ENCODE measurements at regions not wholly inside any gene's neighbourhood (a gene's known extent, or its start where the extent isn't known, plus 50 kb on each side); places are given as distances from the start of the nearest gene placed in this dataset.
"Not testable (repeated sequence)": the region's sequence is repeated elsewhere in the genome, so short reads cannot be mapped to it uniquely, and the experiment has no call there.

DNA sequence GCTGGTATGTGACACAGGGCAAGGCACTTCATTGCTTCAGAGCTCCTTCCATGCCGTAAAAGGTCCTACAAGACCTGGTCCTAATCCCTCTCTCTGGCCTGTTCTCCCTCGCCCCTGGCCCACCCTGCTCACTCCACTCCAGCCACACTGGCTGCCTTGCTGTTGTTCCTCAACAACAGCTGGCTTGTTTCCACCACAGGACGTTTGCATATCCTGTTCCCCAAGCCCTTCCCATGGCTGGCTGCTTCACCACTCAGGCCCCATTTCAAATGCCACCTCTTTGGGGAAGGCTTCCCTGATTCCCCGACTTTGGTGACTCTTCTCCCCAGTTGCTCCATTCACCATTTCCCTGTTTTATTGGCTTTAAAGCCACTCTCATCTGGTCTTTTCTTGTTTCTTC lies 129.1 kb upstream of the ALDH3B2 start:
- CTCF ChIA-PET; DNase-seq; intact Hi-C loops (cut with DNase I, micrococcal nuclease); POLR2A ChIA-PET; ATAC-seq; H3K27ac Mint-ChIP-seq; H3K9me3 Mint-ChIP-seq (ENCODE audit: low read depth); H3K27me3 Mint-ChIP-seq; H3K4me3 Mint-ChIP-seq; H3K36me3 Mint-ChIP-seq (ENCODE audit: low read depth): not testable (repeated sequence)
- H3K4me1 Mint-ChIP-seq = peaks cover 28% of the 10 kb centered on the region

DNA sequence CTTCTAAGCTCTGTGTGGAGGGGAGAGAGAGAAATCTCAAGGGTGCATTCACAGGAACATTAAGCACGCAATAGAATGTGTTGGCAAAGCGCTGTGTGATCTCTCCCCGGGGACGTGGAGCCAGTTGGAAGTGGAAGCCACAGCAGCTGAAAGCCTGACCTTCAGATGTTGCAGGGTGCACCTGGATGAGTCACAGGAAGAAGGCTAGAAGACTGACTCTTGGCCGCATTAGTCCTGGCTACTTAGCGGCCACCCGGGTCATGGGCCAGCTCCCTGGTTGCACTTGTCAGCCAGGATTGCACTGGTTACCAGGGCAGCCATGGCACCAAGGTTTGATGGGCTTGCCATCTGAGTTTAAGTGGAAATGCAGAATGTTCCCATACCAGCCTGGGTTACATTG lies 128.6 kb upstream of the ALDH3B2 start:
- peaks cover 28% of the 10 kb centered on the region for H3K4me1 Mint-ChIP-seq
- not testable (repeated sequence) for H3K27ac Mint-ChIP-seq

DNA sequence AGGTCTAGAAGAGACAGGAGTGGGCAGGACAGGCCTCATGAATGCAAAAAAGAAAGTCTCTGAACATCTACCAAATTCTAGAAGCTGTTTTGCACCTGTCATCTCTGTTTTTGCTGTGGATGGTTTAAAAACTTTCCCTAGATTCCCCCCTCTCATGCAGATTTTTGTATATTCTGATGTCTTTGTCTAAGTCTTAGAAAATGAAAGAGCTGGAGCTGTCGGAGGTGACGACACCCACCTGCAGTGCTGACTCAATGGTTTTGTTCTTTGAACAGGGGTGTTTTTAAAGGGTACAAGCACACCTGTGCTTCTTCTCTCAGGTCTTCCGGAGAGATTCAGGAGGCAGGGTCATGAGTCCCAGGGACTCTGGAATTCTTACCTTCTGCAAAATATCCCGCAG lies 128.2 kb upstream of the ALDH3B2 start:
- CTCF ChIA-PET = interaction anchor here (1.5 kb wide), 1 partner anchor 10 kb away, joined by 4 read pairs; no protein-coding TSS in a partner anchor
- intact Hi-C loops (cut with DNase I, micrococcal nuclease); DNase-seq; H3K36me3 Mint-ChIP-seq (ENCODE audit: low read depth); H3K27me3 Mint-ChIP-seq; H3K4me3 Mint-ChIP-seq; ATAC-seq; POLR2A ChIA-PET; H3K27ac Mint-ChIP-seq; H3K9me3 Mint-ChIP-seq (ENCODE audit: low read depth): not testable (repeated sequence)
- peaks cover 28% of the 10 kb centered on the region for H3K4me1 Mint-ChIP-seq

More for the DNA sequence above, 128.6 kb upstream of the ALDH3B2 start:
- H3K36me3 Mint-ChIP-seq (ENCODE audit: low read depth); H3K4me3 Mint-ChIP-seq; ATAC-seq; H3K9me3 Mint-ChIP-seq (ENCODE audit: low read depth); intact Hi-C loops (cut with DNase I, micrococcal nuclease); H3K27me3 Mint-ChIP-seq; DNase-seq; POLR2A ChIA-PET; CTCF ChIA-PET: not testable (repeated sequence)

DNA sequence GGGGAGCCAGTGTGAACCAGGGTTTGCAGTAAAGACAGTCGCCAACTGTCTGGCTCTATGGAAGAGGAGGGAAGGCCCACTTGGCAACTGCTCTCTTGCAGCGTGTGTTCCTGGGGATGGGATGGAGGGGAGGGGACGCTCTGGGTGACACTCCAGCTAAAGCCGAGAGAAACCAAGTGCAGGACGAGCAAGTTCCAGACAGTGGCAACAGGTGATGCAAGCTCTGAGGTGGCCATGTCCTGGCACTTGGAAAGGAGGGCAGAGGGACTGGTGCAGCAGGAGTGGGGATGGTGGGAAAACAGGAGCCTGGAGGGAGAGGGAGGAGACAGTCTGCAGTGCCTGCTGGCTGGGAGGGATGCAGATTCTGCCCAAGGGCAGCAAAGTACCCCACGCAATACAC lies 127.0 kb upstream of the ALDH3B2 start:
- not testable (repeated sequence) for ATAC-seq

DNA sequence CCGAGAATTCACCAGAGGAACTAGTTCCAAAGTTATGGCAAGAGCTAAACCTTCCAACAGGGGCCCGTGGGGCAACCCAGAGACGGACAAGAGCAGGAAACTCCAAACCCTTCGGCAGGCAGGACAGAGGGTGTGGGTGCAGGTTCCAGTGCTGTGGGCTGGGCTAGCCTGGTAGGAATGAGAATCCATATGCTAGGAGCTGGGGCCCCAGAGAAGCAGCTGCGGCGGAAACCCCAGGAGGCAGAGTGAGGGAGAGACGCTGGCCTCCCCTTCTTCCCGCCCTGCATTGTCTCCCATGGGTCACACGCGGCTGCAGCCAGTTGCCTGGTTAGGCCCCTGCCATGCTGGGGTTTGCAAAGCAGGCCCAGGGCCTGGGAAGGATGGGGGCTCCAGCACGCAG lies 126.2 kb upstream of the ALDH3B2 start:
- H3K4me1 Mint-ChIP-seq = peaks cover 24% of the 10 kb centered on the region
- intact Hi-C loops (cut with DNase I, micrococcal nuclease); H3K9me3 Mint-ChIP-seq (ENCODE audit: low read depth); DNase-seq; ATAC-seq; H3K27ac Mint-ChIP-seq; H3K36me3 Mint-ChIP-seq (ENCODE audit: low read depth); CTCF ChIA-PET; H3K4me3 Mint-ChIP-seq; POLR2A ChIA-PET; H3K27me3 Mint-ChIP-seq: not testable (repeated sequence)

More for the DNA sequence above, 127.0 kb upstream of the ALDH3B2 start:
- POLR2A ChIA-PET; DNase-seq; H3K4me3 Mint-ChIP-seq; H3K27me3 Mint-ChIP-seq; H3K36me3 Mint-ChIP-seq (ENCODE audit: low read depth); H3K9me3 Mint-ChIP-seq (ENCODE audit: low read depth); intact Hi-C loops (cut with DNase I, micrococcal nuclease); H3K27ac Mint-ChIP-seq: not testable (repeated sequence)
- CTCF ChIA-PET = interaction anchor here (1.5 kb wide), 1 partner anchor 9 kb away, joined by 4 read pairs; no protein-coding TSS in a partner anchor
- peaks cover 25% of the 10 kb centered on the region for H3K4me1 Mint-ChIP-seq

DNA sequence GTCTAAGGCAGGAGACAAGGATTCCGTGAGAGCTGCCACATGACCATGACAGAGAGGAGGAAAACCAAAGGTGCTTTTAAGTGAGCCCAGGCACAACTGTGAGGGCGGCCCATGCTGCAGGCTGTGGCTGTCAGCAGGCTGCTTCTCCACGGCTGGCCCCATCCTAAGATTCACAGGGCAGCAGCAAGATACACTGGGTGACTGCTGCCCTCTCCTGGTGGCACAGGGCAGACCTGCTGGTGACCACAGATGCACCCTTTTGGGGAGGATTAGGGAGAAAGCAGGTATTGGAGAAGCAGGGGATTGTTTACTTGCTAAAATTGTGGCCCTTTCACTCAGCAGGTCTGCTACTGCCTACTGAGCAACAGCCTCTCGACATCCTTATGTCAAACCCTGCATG lies 125.4 kb upstream of the ALDH3B2 start:
- peak; percentile 35 for DNase-seq
- CTCF ChIA-PET; intact Hi-C loops (cut with DNase I, micrococcal nuclease); POLR2A ChIA-PET; ATAC-seq; H3K27ac Mint-ChIP-seq; H3K36me3 Mint-ChIP-seq (ENCODE audit: low read depth); H3K4me3 Mint-ChIP-seq; H3K9me3 Mint-ChIP-seq (ENCODE audit: low read depth); H3K27me3 Mint-ChIP-seq: not testable (repeated sequence)
- H3K4me1 Mint-ChIP-seq = peaks cover 24% of the 10 kb centered on the region

DNA sequence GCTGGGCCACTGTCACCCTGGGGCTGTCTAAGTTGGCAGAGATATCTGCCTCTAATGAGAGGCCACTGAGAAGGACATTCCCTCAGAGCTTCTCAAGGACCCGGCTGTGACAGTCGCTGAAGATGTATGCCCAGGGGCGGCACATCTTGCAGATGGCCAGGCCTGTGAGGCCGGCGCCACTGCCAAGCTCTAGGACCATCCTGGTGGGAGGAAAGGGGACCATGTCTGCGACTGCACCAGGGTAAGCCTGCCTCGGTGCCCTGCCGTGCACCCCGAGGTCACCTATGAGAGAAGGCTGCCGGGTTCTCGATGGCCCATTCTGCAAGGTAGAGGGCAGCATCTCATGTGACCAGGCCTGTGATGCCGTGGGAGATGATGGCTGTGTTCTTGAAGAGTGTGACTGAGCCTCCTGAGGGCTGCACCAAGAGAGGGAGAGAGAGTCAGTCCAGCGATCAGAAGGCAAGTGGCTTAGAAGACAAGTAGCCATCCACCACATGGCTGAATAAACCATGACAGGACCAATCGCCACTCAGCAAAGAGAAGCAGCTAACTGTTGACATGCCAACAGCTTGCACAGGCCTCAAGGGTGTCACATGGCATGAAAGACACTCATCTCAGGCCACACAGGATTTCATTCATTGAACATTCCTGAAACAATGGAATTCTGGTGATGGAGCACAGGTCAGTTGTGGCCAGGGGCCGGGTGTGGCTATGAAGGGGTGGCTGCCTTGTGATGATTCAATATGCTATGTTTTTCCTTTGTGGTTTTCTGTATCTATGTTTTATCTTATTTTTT lies 123.5 kb upstream of the ALDH3B2 start:
- CTCF ChIA-PET; H3K27ac Mint-ChIP-seq; H3K4me3 Mint-ChIP-seq; ATAC-seq; intact Hi-C loops (cut with DNase I, micrococcal nuclease); POLR2A ChIA-PET; H3K4me1 Mint-ChIP-seq; H3K36me3 Mint-ChIP-seq (ENCODE audit: low read depth); DNase-seq; H3K9me3 Mint-ChIP-seq (ENCODE audit: low read depth); H3K27me3 Mint-ChIP-seq: not testable (repeated sequence)

DNA sequence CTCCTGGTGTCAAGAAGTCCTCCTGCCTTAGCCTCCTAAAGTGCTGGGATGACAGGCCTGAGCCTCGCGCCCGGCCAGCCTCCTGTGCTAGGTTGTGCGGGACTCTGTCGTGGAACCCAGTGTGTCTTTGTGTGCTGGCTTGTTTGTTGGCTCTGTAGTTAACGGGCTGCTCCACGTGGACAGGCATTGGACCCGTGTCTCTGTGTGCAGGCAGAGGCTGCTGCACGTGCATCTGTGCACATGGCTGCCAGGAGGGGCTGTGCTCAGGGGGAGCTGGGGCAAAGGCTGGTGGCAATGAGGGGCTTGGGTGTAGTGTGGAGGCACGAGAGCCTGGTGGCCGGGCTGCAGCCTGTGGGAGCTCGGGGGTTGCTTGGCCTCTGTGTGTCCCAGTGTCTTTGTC lies 121.3 kb upstream of the ALDH3B2 start:
- Mint-ChIP-seq H3K27ac (no peak overlapping the region), H3K4me1 (peaks cover 11% of the 10 kb centered on the region), H3K27me3 (no peaks in the 10 kb centered on the region), H3K4me3 (no peak overlapping the region), H3K36me3 (ENCODE audit: low read depth) (peaks cover 2% of the 10 kb centered on the region), H3K9me3 (ENCODE audit: low read depth) (no peaks in the 10 kb centered on the region)
- POLR2A ChIA-PET = no interaction called here
- intact Hi-C loops (cut with DNase I, micrococcal nuclease) = no loop called here
- no peak for DNase-seq
- CTCF ChIA-PET = no interaction called here
- no peak for ATAC-seq

DNA sequence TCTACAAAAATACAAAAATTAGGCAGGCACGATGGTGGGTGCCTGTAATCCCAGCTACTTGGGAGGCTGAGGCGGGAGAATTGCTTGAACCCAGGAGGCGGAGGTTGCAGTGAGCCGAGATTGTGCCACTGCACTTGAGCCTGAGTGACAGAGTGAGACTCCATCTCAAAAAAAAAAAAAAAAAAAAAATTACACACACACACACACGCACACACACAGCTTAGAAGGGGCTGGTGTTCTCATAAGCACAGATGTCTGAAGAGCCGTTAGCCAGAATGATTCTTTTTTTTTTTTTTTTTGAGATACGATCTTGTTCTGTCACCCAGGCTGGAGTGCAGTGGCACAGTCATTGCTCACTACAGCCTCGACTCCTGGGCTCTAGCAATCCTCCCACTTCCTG lies 119.3 kb upstream of the ALDH3B2 start:
- H3K9me3 Mint-ChIP-seq (ENCODE audit: low read depth); H3K4me3 Mint-ChIP-seq; H3K36me3 Mint-ChIP-seq (ENCODE audit: low read depth); CTCF ChIA-PET; H3K4me1 Mint-ChIP-seq; ATAC-seq; POLR2A ChIA-PET; DNase-seq; H3K27me3 Mint-ChIP-seq; H3K27ac Mint-ChIP-seq: not testable (repeated sequence)
- intact Hi-C loops (cut with DNase I, micrococcal nuclease) = loop anchor here in 1 of 2 experiments (2.0 kb wide), 1 partner anchor 67 kb away; no protein-coding TSS in a partner anchor

DNA sequence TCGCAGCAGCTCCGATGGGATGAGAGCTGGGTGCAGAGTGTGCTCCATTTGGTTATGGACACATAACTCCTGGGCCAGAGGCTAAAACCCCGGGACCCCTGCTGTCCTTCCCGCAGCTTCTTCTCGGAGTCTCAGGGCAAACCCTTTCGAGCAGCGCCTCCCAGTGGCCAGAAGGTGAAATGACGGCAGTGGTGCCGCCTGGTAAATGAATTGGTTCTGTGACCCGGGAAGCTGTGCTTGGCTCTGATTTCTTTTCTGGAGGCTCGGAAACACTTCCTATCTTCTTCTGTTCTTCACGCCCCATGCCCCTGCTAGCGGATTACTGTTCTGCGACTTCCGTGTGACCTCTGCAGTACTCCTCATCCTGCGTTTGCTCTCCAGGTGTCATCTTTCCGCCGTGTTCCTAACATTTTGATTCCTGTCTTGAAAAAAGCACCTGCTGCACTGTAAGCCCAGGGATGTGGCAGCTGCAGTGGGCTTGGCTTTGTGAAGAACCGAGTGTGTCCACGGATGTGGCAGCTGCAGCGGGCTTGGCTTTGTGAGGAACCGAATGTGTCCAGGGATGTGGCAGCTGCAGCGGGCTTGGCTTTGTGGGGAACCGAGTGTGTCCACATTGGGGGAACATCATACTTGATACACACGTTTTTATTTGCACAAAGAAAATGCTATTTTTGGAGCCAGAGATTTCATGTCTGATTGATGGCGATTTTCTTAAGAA lies 118.0 kb upstream of the ALDH3B2 start:
- POLR2A ChIA-PET; H3K4me3 Mint-ChIP-seq; H3K36me3 Mint-ChIP-seq (ENCODE audit: low read depth); ATAC-seq; H3K4me1 Mint-ChIP-seq; H3K9me3 Mint-ChIP-seq (ENCODE audit: low read depth); H3K27me3 Mint-ChIP-seq; H3K27ac Mint-ChIP-seq: not testable (repeated sequence)
- intact Hi-C loops (cut with DNase I, micrococcal nuclease) = loop anchor here in 1 of 2 experiments (2.0 kb wide), 1 partner anchor 66 kb away; no protein-coding TSS in a partner anchor
- DNase-seq = peak; percentile 67
- CTCF ChIA-PET = interaction anchor here (1.5 kb wide), 1 partner anchor 9 kb away, joined by 4 read pairs; no protein-coding TSS in a partner anchor

DNA sequence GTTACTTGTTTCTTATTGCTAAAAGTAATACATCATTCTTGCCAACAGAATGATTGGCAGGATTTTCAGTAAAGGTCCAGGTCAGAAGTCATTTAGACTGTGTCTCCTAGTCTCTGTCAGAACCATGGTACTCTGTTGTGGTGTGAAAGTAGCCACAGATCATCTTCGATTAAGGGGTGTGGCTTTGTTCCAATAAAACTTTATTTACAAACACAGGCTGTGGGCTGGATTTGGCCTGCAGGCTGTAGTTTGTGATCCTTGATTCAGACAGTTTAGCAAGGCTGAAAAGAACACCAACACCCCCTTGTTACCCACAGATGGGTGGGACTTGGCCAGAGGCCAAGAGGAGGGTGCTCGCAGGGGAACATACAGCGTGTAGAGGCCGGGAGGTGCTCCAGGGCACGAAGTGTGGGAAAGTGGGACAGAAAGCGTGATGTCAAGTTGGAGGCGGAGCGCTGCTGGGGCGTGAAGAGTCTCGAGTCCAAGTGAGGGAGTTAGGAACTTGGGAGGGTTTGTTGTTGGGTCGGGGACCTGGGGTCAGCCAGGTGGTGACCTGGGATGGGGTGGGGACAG lies 117.3 kb upstream of the ALDH3B2 start:
- POLR2A ChIA-PET, DNase-seq: not testable (repeated sequence)
- CTCF ChIA-PET = interaction anchor here (1.5 kb wide), 1 partner anchor 10 kb away, joined by 4 read pairs; no protein-coding TSS in a partner anchor

More for the DNA sequence above, 117.3 kb upstream of the ALDH3B2 start:
- H3K27ac Mint-ChIP-seq; H3K9me3 Mint-ChIP-seq (ENCODE audit: low read depth); ATAC-seq; H3K4me1 Mint-ChIP-seq; H3K4me3 Mint-ChIP-seq; H3K27me3 Mint-ChIP-seq; H3K36me3 Mint-ChIP-seq (ENCODE audit: low read depth): not testable (repeated sequence)
- intact Hi-C loops (cut with DNase I, micrococcal nuclease) = loop anchor here in 1 of 2 experiments (2.0 kb wide), 1 partner anchor 65 kb away; no protein-coding TSS in a partner anchor

Measured in activated CD4-positive, alpha-beta T cell treated with anti-CD3 and anti-CD28 coated beads for 36 hours (primary cell).